Endothelial cell of umbilical vein (primary cell): ENCODE measurements at regions not wholly inside any gene's neighbourhood (a gene's known extent, or its start where the extent isn't known, plus 50 kb on each side); places are given as distances from the start of the nearest gene placed in this dataset.

Experiments used
- EZH2 ChIP-seq: IDR thresholded peaks from 2 replicates; pipeline ENCODE4 v1.6.1; 2012; ENCODE audit warnings: borderline replicate concordance, low read depth, mild to moderate bottlenecking, moderate library complexity, low read length, inconsistent platforms; ENCODE audit not compliant: severe bottlenecking
- GATA2 ChIP-seq: IDR thresholded peaks from 2 replicates; pipeline ENCODE4 v1.7.0; 2011; ENCODE audit warnings: low read depth, mild to moderate bottlenecking, moderate library complexity, mixed read lengths, low read length; ENCODE audit not compliant: insufficient read length, insufficient read depth
- MYC ChIP-seq: IDR thresholded peaks from one replicate; pipeline ENCODE4 v1.6.1; 2011; ENCODE audit warnings: mild to moderate bottlenecking, low read depth, low read length
- POLR2A ChIP-seq: IDR thresholded peaks from 2 replicates; pipeline ENCODE4 v1.6.1; 2012; ENCODE audit warnings: low read depth, mild to moderate bottlenecking, control low read depth, low read length
- TF ChIP-seq, protein P1 (sequence below), 2 donors: IDR thresholded peaks; 1 replicate in 1 of 2; 2 replicates in 1 of 2; pipeline ENCODE4 v1.5.1; 2011; ENCODE audit warnings: low read length in 2 of 2, mild to moderate bottlenecking in 2 of 2, moderate library complexity in 2 of 2, control low read depth in 1 of 2, inconsistent platforms in 1 of 2, low read depth in 1 of 2; ENCODE audit not compliant: insufficient read depth in 1 of 2; ENCODE audit errors: extremely low read depth in 1 of 2
- TF ChIP-seq, protein P2 (sequence below): IDR thresholded peaks from 2 replicates; pipeline ENCODE4 v1.6.1; 2011; ENCODE audit not compliant: insufficient read depth, insufficient read length

DNA sequence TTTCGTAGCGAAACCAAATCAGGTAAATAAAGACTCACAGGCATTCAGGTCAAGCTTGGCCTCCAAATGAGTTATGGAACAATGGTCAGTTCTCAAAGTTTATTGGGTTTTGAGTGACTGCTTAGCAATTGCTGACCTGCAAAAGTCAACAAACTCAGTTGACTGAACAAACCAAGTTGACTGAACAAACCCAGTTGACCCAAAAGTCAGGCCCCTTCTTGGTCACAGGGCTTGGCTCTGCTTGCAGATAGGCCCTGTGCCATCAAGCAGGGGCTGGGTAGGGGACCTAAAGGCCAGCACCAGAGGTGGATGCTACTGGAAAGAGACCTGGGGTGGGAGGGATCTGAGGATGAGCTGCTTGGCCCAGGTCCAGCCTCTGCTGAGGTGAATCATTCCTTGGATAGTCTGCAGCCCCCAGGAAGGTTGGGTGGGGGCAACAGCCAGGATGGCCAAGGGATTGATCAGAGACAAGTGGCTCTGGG is 64.6 kb downstream of the GADD45G start:
- TF ChIP-seq POLR2A: no peak
- TF ChIP-seq GATA2: no peak
- no peak for TF ChIP-seq EZH2
- TF ChIP-seq, protein P1, sequence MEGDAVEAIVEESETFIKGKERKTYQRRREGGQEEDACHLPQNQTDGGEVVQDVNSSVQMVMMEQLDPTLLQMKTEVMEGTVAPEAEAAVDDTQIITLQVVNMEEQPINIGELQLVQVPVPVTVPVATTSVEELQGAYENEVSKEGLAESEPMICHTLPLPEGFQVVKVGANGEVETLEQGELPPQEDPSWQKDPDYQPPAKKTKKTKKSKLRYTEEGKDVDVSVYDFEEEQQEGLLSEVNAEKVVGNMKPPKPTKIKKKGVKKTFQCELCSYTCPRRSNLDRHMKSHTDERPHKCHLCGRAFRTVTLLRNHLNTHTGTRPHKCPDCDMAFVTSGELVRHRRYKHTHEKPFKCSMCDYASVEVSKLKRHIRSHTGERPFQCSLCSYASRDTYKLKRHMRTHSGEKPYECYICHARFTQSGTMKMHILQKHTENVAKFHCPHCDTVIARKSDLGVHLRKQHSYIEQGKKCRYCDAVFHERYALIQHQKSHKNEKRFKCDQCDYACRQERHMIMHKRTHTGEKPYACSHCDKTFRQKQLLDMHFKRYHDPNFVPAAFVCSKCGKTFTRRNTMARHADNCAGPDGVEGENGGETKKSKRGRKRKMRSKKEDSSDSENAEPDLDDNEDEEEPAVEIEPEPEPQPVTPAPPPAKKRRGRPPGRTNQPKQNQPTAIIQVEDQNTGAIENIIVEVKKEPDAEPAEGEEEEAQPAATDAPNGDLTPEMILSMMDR (IDR thresholded peaks at IDR 0.05; ENCODE audit: extremely low read depth in 1 of 2, insufficient read depth in 1 of 2, low read depth in 1 of 2, low read length in 2 of 2): no peak
- TF ChIP-seq, protein P2, sequence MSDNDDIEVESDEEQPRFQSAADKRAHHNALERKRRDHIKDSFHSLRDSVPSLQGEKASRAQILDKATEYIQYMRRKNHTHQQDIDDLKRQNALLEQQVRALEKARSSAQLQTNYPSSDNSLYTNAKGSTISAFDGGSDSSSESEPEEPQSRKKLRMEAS: no peak
- TF ChIP-seq MYC: no peak
